SU-DHL-6 (cell line): ENCODE measurements at regions not wholly inside any gene's neighbourhood (a gene's known extent, or its start where the extent isn't known, plus 50 kb on each side); places are given as distances from the start of the nearest gene placed in this dataset.

Experiments used
- H2AFZ ChIP-seq: fragments of 200-600 bp; sonication (generic); 2 replicates; pipeline ENCODE4 v1.6.1; 2014; ENCODE audit warnings: low read depth, mild to moderate bottlenecking, moderate library complexity, mixed read lengths, antibody characterized with exemption, low read length; ENCODE audit not compliant: severe bottlenecking
- H3F3A ChIP-seq: fragments of 200-600 bp; shearing (Covaris generic); 2 replicates; pipeline ENCODE4 v1.6.0; 2016; ENCODE audit warnings: antibody characterized with exemption, mild to moderate bottlenecking; ENCODE audit not compliant: insufficient read depth
- H3K27ac ChIP-seq: fragments of 200-600 bp; sonication (generic); 2 replicates; pipeline ENCODE4 v1.5.1; 2016; ENCODE audit warnings: low read depth, mild to moderate bottlenecking, low read length, moderate library complexity, mixed read lengths
- H3K27me3 ChIP-seq: fragments of 200-600 bp; sonication (generic), shearing (Covaris generic); 2 replicates; pipeline ENCODE4 v1.6.0; 2014; ENCODE audit warnings: mild to moderate bottlenecking, low read length
- H3K36me3 ChIP-seq: fragments of 200-600 bp; sonication (generic); 2 replicates; pipeline ENCODE4 v1.6.1; 2014; ENCODE audit warnings: mild to moderate bottlenecking, low read length, mixed read lengths
- H3K4me2 ChIP-seq: fragments of 300-600, 200-600 bp; shearing (Covaris generic), sonication (generic); 2 replicates; pipeline ENCODE4 v1.6.0; 2014; ENCODE audit warnings: low read length, low read depth, mild to moderate bottlenecking; ENCODE audit not compliant: poor library complexity, severe bottlenecking
- H3K4me3 ChIP-seq: fragments of 200-600 bp; sonication (generic); 2 replicates; pipeline ENCODE4 v1.5.1; 2014; ENCODE audit warnings: antibody characterized with exemption, low read length, mild to moderate bottlenecking, mixed read lengths; ENCODE audit not compliant: insufficient read depth, poor library complexity, severe bottlenecking
- H3K79me2 ChIP-seq: fragments of 200-600 bp; sonication (generic); 2 replicates; pipeline ENCODE4 v1.6.1; 2014; ENCODE audit warnings: mild to moderate bottlenecking, low read length, moderate library complexity; ENCODE audit not compliant: insufficient read depth
- H3K9ac ChIP-seq: fragments of 200-600 bp; sonication (generic); 2 replicates; pipeline ENCODE4 v1.7.0; 2014; ENCODE audit warnings: mild to moderate bottlenecking, low read length
- H3K9me2 ChIP-seq: fragments of 200-600 bp; sonication (generic); replicated peaks from 2 replicates; pipeline ENCODE4 v1.6.1; 2014; ENCODE audit warnings: low read length; ENCODE audit not compliant: insufficient read depth
- H3K9me3 ChIP-seq: fragments of 200-600 bp; sonication (generic); 2 replicates; pipeline ENCODE4 v1.6.1; 2014; ENCODE audit warnings: low read length, mixed read lengths; ENCODE audit not compliant: insufficient read depth
- H4K20me1 ChIP-seq: fragments of 200-600 bp; sonication (generic); 2 replicates; pipeline ENCODE4 v1.6.1; 2014; ENCODE audit warnings: low read depth, mild to moderate bottlenecking, antibody characterized with exemption, low read length, moderate library complexity, mixed read lengths
- EZH2phosphoT487 ChIP-seq: fragments of 200-600 bp; sonication (generic), shearing (Covaris generic); conservative IDR thresholded peaks from 2 replicates; pipeline ENCODE4 v1.6.1; 2018; ENCODE audit warnings: mild to moderate bottlenecking, antibody characterized with exemption, low read length, moderate library complexity, mixed read lengths
- TF ChIP-seq, protein P1 (sequence below): fragments of 200-600 bp; sonication (generic); IDR thresholded peaks from one replicate; pipeline ENCODE4 v1.5.1; 2017; ENCODE audit warnings: antibody characterized with exemption, mild to moderate bottlenecking, low read length, moderate library complexity; ENCODE audit not compliant: insufficient read depth, poor library complexity, severe bottlenecking

GRCh38 chr1:188433425-188433824, 1604.7 kb downstream of the PLA2G4A start:
- TF ChIP-seq EZH2phosphoT487, result no peak
- TF ChIP-seq, protein P1, sequence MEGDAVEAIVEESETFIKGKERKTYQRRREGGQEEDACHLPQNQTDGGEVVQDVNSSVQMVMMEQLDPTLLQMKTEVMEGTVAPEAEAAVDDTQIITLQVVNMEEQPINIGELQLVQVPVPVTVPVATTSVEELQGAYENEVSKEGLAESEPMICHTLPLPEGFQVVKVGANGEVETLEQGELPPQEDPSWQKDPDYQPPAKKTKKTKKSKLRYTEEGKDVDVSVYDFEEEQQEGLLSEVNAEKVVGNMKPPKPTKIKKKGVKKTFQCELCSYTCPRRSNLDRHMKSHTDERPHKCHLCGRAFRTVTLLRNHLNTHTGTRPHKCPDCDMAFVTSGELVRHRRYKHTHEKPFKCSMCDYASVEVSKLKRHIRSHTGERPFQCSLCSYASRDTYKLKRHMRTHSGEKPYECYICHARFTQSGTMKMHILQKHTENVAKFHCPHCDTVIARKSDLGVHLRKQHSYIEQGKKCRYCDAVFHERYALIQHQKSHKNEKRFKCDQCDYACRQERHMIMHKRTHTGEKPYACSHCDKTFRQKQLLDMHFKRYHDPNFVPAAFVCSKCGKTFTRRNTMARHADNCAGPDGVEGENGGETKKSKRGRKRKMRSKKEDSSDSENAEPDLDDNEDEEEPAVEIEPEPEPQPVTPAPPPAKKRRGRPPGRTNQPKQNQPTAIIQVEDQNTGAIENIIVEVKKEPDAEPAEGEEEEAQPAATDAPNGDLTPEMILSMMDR, result no peak
- H3F3A ChIP-seq, result no peaks in the 10 kb centered on the region
- no peak overlapping the region for H3K4me2 ChIP-seq
- no peaks in the 10 kb centered on the region for H3K9me3 ChIP-seq
- no peak overlapping the region for H3K9ac ChIP-seq
- no peak overlapping the region for H2AFZ ChIP-seq
- H3K27me3 ChIP-seq, result no peaks in the 10 kb centered on the region
- no peak overlapping the region for H3K4me3 ChIP-seq
- no peaks in the 10 kb centered on the region for H3K36me3 ChIP-seq
- no peaks in the 10 kb centered on the region for H4K20me1 ChIP-seq
- no peak overlapping the region for H3K27ac ChIP-seq
- no peaks in the 10 kb centered on the region for H3K79me2 ChIP-seq
- H3K9me2 ChIP-seq, result no peaks in the 10 kb centered on the region

- no peak overlapping the region for H3K4me3 ChIP-seq
- H3K9me2 ChIP-seq, result no peaks in the 10 kb centered on the region
- H3K9ac ChIP-seq, result no peak overlapping the region
- no peak for TF ChIP-seq EZH2phosphoT487
- TF ChIP-seq, protein P1, result no peak
- H3F3A ChIP-seq, result no peaks in the 10 kb centered on the region
- no peaks in the 10 kb centered on the region for H3K36me3 ChIP-seq
- no peaks in the 10 kb centered on the region for H3K79me2 ChIP-seq
- peak overlapping the region; percentile 77 for H2AFZ ChIP-seq
- no peaks in the 10 kb centered on the region for H4K20me1 ChIP-seq
- no peak overlapping the region for H3K4me2 ChIP-seq
- no peaks in the 10 kb centered on the region for H3K27me3 ChIP-seq
- H3K27ac ChIP-seq, result no peak overlapping the region
- no peaks in the 10 kb centered on the region for H3K9me3 ChIP-seq
Measured at GRCh38 chr1:188444526-188444925, 1615.8 kb downstream of the PLA2G4A start.

DNA sequence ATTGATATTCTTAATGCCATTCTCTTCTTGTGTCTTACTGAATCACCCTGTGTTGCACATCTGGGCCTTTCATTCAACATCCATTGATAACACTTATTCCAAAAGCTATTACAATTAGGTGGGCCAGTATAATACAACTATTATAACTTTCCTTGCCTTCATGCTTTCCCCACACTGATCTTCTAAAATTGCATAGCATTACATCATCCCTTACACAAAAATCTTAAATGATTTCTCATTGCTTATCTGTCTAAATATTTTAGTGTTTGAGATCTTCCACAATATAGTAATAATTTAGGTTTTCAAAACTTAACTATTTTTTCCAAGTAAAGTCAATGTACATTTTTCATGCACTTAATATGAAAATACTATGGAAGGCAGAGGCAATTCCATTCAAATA, 1634.1 kb downstream of the PLA2G4A start:
- peak overlapping the region; percentile 87 for H2AFZ ChIP-seq
- TF ChIP-seq EZH2phosphoT487, result no peak
- TF ChIP-seq, protein P1, result no peak
- H3K9me2 ChIP-seq, result no peaks in the 10 kb centered on the region
- H3K27ac ChIP-seq, result no peak overlapping the region
- H3K27me3 ChIP-seq, result no peaks in the 10 kb centered on the region
- no peak overlapping the region for H3K9ac ChIP-seq
- no peaks in the 10 kb centered on the region for H4K20me1 ChIP-seq
- no peak overlapping the region for H3K4me3 ChIP-seq
- H3K79me2 ChIP-seq, result no peaks in the 10 kb centered on the region
- H3K4me2 ChIP-seq, result no peak overlapping the region
- H3K9me3 ChIP-seq, result no peaks in the 10 kb centered on the region
- H3F3A ChIP-seq, result no peaks in the 10 kb centered on the region
- H3K36me3 ChIP-seq, result no peaks in the 10 kb centered on the region

DNA sequence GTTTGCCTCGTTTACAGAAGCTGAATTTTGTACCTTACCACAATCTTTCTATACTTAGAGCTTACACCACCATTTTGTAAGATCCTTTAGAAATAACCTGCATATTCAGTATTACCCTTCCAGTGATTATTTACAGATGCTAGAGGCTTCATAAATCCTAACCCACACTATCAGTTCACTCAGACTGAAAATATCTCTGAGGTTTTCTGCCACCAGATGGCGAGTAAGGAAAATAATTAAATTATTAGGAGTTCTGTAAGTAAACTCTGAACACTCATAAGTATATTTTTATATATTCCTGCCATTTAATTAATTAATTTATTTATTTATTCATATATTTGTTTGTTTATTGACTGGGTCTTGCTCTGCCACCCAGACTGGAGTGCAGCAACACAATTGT, 1635.2 kb downstream of the PLA2G4A start:
- Histone ChIP-seq H3K79me2 (no peaks in the 10 kb centered on the region), H3K9me2 (no peaks in the 10 kb centered on the region), H3F3A (no peaks in the 10 kb centered on the region), H3K4me3 (no peak overlapping the region), H4K20me1 (no peaks in the 10 kb centered on the region), H2AFZ (peak overlapping the region; percentile 87), H3K4me2 (no peak overlapping the region), H3K27me3 (no peaks in the 10 kb centered on the region), H3K36me3 (no peaks in the 10 kb centered on the region), H3K27ac (no peak overlapping the region), H3K9ac (no peak overlapping the region), H3K9me3 (no peaks in the 10 kb centered on the region)
- TF ChIP-seq, protein P1, result no peak
- TF ChIP-seq EZH2phosphoT487, result no peak
